Activated CD4-positive, alpha-beta T cell treated with anti-CD3 and anti-CD28 coated beads, Interleukin-2, Interleukin-4, amounts not matched to agents 100 ng/mL and 50 ng/mL, durations not matched to agents 16 hours and 8 hours (primary cell): ENCODE measurements at regions not wholly inside any gene's neighbourhood (a gene's known extent, or its start where the extent isn't known, plus 50 kb on each side); places are given as distances from the start of the nearest gene placed in this dataset.
"Not testable (repeated sequence)": the region's sequence is repeated elsewhere in the genome, so short reads cannot be mapped to it uniquely, and the experiment has no call there.

Experiments used
- DNase-seq: peaks from one replicate; pipeline ENCODE4 v3.0.0-alpha.2; 2020; ENCODE audit warnings: low spot score

- no peak for DNase-seq
These were observed 185.4 kb downstream of the IGLL1 start for GRCh38 chr22:23394525-23395326.

- DNase-seq, result no peak
These were observed 186.3 kb downstream of the IGLL1 start for GRCh38 chr22:23393721-23394320.

DNA sequence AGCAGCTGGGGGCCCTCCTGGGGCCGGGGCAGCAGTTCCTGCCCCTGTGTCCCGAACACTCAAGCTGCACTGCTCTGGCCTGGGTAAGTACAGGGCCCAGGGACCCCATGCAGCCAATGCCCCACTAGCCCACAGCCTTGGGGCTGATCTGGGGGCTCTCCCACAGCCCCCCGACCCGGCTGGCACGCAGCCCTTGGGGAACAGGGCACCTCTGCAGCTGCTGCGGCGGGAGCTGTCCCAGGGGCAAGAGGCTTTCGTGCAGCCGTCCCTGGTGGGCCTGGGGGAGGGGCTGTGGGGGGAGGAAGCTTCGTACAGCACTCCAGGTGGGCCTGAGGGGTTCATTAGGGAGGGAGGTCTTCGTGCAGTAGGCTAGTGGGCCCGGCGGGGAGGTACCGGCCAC is 186.9 kb downstream of the IGLL1 start:
- DNase-seq, result not testable (repeated sequence)

GRCh38 chr22:23392420-23393121 is 187.5 kb downstream of the IGLL1 start:
- no peak for DNase-seq

DNA sequence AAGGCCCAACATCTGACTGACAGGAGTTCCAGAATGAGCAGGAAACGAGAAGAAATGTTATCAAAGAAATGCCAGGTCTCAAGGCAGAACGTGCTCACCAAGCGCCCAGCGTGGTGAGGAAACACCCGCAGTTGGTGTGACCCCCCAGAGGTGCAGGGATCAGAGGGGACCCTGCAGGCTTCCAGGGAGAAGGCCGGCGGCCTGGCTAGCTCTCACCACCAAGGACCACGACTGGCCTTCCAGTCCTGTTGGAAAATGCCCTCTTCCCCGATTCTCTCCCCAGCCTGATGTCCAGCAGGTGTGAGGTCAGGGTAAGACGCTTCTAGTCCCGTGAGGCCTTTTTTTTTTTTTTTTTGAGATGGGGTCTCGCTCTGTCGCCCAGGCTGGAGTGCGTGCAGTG is 189.1 kb downstream of the IGLL1 start:
- DNase-seq, result no peak

DNA sequence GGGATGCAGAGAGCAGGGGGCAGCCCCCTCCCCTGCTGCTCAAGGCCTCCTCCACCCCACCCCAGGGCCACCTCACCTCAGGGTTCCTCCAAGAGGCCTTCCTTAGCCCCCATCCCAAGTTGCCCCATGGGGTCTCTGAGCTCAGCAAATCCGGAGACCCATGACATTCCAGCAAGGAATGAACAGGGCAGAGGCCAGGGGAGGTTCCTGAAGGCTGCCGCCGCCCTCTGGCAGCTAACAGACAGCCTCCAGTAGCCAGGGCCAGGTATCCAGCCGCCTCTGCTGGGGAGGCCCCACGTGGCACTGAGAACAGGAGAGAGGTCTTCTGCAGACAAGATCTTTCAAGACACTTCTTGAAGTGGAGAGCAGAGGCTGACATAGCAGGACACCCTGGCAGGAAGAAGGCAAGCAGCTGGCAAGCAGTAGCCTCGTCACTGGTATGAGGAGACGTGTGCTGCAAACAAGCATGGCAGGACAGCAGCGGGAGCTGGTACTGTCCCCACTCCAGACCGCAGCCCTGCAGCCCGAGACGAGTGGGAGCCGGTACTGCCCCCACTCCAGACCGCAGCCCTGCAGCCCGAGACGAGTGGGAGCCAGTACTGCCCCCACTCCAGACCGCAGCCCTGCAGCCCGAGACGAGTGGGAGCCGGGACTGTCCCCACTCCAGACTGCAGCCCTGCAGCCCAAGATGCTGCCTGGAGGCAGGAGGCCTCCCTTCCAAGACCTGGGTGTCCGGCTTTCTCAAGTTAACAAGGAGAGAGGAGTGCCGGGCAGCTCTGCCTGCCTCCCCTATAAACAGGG is 190.6 kb downstream of the IGLL1 start:
- no peak for DNase-seq

GRCh38 chr22:23388517-23388890 is 191.6 kb downstream of the IGLL1 start:
- no peak for DNase-seq

GRCh38 chr22:23387827-23388516 is 192.1 kb downstream of the IGLL1 start:
- no peak for DNase-seq

- no peak for DNase-seq
These were observed 193.1 kb downstream of the IGLL1 start for GRCh38 chr22:23386822-23387580.

GRCh38 chr22:23385678-23386631 is 194.1 kb downstream of the IGLL1 start:
- DNase-seq, result peak; percentile 82

GRCh38 chr22:23384923-23385677 is 195.0 kb downstream of the IGLL1 start:
- DNase-seq, result no peak

GRCh38 chr22:23384431-23384830 is 195.7 kb downstream of the IGLL1 start:
- no peak for DNase-seq

DNA sequence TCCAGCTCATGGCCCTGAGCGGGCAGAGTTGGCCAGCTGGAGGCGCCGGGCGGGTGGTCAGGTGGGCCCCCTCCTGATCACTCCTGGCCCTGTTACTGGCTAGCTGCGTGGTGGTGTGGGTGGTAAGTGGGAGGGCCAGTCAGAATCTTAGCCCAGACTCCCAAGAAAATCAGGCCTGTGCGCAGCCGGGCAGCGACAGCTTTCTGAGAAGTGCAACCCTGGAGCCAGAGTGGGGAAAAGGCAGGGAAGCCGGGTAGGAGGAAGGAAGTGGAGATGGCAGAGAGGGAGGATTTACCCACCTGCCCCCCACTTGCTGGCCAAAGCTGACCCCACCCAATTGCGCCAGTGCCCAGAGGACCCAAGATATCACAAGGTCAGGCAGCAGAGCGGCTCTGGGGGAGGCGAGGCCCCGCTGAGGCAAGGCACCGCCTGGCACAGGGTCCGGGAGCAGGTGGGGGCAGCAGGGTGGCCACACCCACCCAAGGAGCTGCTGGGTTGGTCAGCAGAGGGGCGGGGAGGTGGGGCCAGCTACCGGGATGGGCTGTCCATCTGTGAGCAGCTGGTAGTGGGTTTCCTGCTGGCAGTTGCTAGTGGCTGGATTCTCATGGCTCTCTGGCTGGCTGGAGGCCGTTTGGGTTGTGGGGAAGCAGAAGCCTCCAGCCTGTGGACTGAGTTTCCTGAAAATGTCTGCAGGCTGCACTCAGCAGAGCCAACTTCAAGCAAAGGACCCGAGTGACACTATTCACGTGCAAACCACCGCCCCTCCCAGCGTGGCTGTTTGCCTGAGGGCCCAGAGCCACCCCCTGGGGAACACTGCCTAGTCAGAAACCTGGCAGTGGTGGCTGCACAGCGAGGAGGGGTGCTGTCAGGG is 196.4 kb downstream of the IGLL1 start:
- DNase-seq, result no peak

DNA sequence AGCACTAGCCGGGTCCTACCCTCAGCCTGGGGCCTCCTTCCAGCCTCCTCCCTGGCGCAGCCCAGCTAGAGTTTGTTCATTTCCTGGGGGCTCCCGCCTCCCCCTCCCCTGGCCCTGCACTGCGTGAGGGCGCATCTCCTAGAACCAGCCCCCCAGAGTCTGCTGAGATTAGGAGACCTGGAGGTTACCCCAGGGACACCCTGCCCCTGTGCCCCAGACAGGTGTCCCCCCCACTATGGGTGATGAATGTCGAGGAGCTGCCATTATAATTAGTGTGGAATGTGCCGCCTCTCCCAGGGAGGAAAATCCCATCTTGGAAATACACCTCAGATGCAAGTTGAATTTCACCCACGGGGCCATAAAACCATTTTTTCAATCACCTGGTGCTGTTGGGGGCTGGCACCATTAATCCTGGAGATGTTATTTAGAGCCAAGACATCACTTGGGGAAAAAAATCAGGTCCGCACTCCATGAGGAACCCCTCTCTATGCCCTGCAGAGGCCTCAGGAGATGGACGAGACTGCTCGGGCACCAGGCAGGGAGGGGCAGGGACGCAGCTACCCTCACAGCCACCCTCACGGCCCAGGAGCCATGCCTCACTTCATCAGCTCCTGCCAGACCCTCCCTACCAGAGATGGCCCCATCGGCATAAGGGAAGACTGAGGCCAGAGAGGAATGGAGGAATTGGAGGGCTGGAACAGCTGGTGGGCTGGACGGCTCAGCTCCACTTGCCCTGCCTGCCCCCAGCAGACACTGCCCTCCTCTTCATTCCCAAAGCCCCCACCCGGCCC is 197.5 kb downstream of the IGLL1 start:
- DNase-seq, result no peak

- DNase-seq, result no peak
These were observed 198.2 kb downstream of the IGLL1 start for GRCh38 chr22:23381661-23382427.

DNA sequence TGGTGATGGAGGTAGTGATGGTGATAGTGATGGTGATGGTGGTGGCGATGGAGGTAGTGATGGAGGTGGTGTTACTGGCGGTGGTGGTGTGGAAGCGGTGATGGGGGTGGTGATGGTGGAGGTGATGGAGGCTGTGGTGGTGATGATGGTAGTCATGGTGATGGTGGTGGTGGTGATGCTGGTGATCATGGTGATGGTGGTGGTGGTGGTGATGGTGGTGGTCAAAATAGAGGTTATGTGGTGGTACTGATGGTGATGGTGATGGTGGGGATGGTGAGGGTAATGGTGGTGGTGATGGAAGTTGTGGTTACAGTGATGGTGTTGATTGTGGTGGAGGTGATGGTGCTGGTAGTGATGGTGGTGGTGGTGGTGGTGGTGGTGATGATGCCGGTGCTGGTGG is 199.2 kb downstream of the IGLL1 start:
- no peak for DNase-seq

DNA sequence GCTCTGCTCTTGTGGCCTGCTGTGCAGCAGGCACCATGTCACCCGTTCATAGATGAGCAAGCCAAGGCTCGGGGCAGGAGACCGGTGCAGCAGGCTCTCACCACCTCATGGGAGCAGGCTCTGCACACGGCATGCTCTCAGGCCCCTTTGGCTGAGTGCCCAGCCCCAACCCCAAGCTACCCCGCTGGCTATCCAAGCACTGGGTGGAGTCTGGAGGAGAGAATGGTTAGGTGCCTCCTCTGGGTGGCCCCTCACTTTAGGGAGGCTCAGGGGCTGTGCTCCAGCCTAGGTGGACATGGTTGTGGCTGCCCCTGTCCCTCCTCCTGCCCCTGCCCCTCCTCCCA is 199.9 kb downstream of the IGLL1 start:
- DNase-seq, result no peak
